ENCODE measurements at regions not wholly inside any gene's neighbourhood (a gene's known extent, or its start where the extent isn't known, plus 50 kb on each side); places are given as distances from the start of the nearest gene placed in this dataset.
A peak's percentile ranks its signal among the peaks of the same experiment; 100 is the strongest.

- DNase-seq = no peak
These were observed 595.6 kb downstream of the CAAP1 start for GRCh38 chr9:26296910-26297572.

GRCh38 chr9:26292943-26293342 is 599.7 kb downstream of the CAAP1 start:
- DNase-seq = no peak

- no peak for DNase-seq
These were observed 593.4 kb upstream of the TUSC1 start for GRCh38 chr9:26271495-26272122.

GRCh38 chr9:26266146-26266793 is 588.0 kb upstream of the TUSC1 start:
- DNase-seq = no peak

GRCh38 chr9:26264709-26265601 is 586.7 kb upstream of the TUSC1 start:
- no peak for DNase-seq

GRCh38 chr9:26263478-26263877 is 585.2 kb upstream of the TUSC1 start:
- DNase-seq = no peak

- no peak for DNase-seq
These were observed 584.3 kb upstream of the TUSC1 start for GRCh38 chr9:26262421-26263107.

GRCh38 chr9:26261503-26262330 is 583.5 kb upstream of the TUSC1 start:
- no peak for DNase-seq

GRCh38 chr9:26260238-26260637 is 582.0 kb upstream of the TUSC1 start:
- no peak for DNase-seq

- no peak for DNase-seq
These were observed 569.6 kb upstream of the TUSC1 start for GRCh38 chr9:26247861-26248260.

GRCh38 chr9:26244661-26245451 is 566.6 kb upstream of the TUSC1 start:
- no peak for DNase-seq

- DNase-seq = peak; percentile 55 to 79
These were observed 565.5 kb upstream of the TUSC1 start for GRCh38 chr9:26243726-26244125.

GRCh38 chr9:26243029-26243697 is 564.9 kb upstream of the TUSC1 start:
- DNase-seq = peak in 1 of 2 experiments; percentile 54

- no peak for DNase-seq
These were observed 561.8 kb upstream of the TUSC1 start for GRCh38 chr9:26240020-26240419.

GRCh38 chr9:26237256-26237655 is 559.0 kb upstream of the TUSC1 start:
- DNase-seq = no peak

GRCh38 chr9:26234865-26235264 is 556.6 kb upstream of the TUSC1 start:
- no peak for DNase-seq

GRCh38 chr9:26231391-26231790 is 553.1 kb upstream of the TUSC1 start:
- no peak for DNase-seq

- DNase-seq = no peak
These were observed 551.2 kb upstream of the TUSC1 start for GRCh38 chr9:26229324-26230054.

- DNase-seq = no peak
These were observed 550.0 kb upstream of the TUSC1 start for GRCh38 chr9:26228273-26228672.

- no peak for DNase-seq
These were observed 543.0 kb upstream of the TUSC1 start for GRCh38 chr9:26221290-26221689.

Measured in NCI-H1930 (cell line).